Heart left ventricle (tissue), 16 donors: ENCODE measurements at regions not wholly inside any gene's neighbourhood (a gene's known extent, or its start where the extent isn't known, plus 50 kb on each side); places are given as distances from the start of the nearest gene placed in this dataset.

Source experiments
- ATAC-seq, 4 donors: fragments of 200-7000 bp; cut with Tn5 transposase; one replicate each; pipeline ENCODE4 v1.9.1; 2020 to 2022; ENCODE audit warnings: moderate library complexity in 4 of 4, mild to moderate bottlenecking in 3 of 4, moderate number of reproducible peaks in 1 of 4
- DNase-seq, 5 donors: peaks; one replicate each; pipeline ENCODE4 v3.0.0-alpha.2; 2020
- H3K27ac ChIP-seq, 12 donors: fragments of 200-600 bp; sonication (generic) in 4 of 12; one replicate each; pipeline versions ENCODE4 v1.5.0 to v1.8.0; 2016 to 2022; ENCODE audit warnings: mild to moderate bottlenecking in 2 of 12
- H3K27me3 ChIP-seq, 9 donors: fragments of 200-600 bp; sonication (generic) in 2 of 9; one replicate each; pipeline versions ENCODE4 v1.5.1 to v1.8.0; 2016 to 2022; ENCODE audit warnings: mild to moderate bottlenecking in 3 of 9
- H3K36me3 ChIP-seq, 9 donors: fragments of 200-600 bp; sonication (generic) in 2 of 9; one replicate each; pipeline versions ENCODE4 v1.5.0 to v1.8.0; 2018 to 2022; ENCODE audit warnings: mild to moderate bottlenecking in 2 of 9
- H3K4me1 ChIP-seq, 12 donors: fragments of 200-600 bp; sonication (generic) in 4 of 12; one replicate each; pipeline versions ENCODE4 v1.5.0 to v1.8.0; 2016 to 2022; ENCODE audit warnings: mild to moderate bottlenecking in 3 of 12
- H3K4me3 ChIP-seq, 12 donors: fragments of 200-600 bp; sonication (generic) in 4 of 12; one replicate each; pipeline versions ENCODE4 v1.5.0 to v1.8.0; 2017 to 2022; ENCODE audit warnings: mild to moderate bottlenecking in 9 of 12, moderate library complexity in 4 of 12
- H3K9me3 ChIP-seq, 12 donors: fragments of 200-600 bp; sonication (generic) in 4 of 12; one replicate each; pipeline versions ENCODE4 v1.5.0 to v1.8.0; 2016 to 2022; ENCODE audit warnings: mild to moderate bottlenecking in 1 of 12
- POLR2A ChIP-seq, 2 donors: fragments of 450-650 bp; IDR thresholded peaks; one replicate each; pipeline ENCODE4 v1.6.1; 2017; ENCODE audit warnings: antibody characterized with exemption in 2 of 2, mild to moderate bottlenecking in 2 of 2, moderate library complexity in 2 of 2
- WGBS, 4 donors: extraction: QIAGEN DNeasy Blood & Tissue Kit in 2 of 4; methylation state at CpG; one replicate each; pipeline versions ENCODE4 v1.1.5 to v1.1.7; 2013 to 2018; 5-methylcytosine and 5-hydroxymethylcytosine counted together
- intact Hi-C, 10 donors: fragments of 100-400 bp; cut with DNase I; formaldehyde crosslinking; loops; one replicate each; pipeline versions ENCODE4 v1.11.1 to v1.14.2; 2022
- TF ChIP-seq, protein P1 (sequence below), 12 donors: fragments of 200-600 bp; sonication (generic) in 4 of 12; IDR thresholded peaks; one replicate each; pipeline versions ENCODE4 v1.5.0 to v1.8.0; 2018 to 2022; ENCODE audit warnings: antibody characterized with exemption in 12 of 12, mild to moderate bottlenecking in 5 of 12
- donor health status: ischemic (EF 13 %, LVEDD 7.1; RV severe dilation, severe dysfunction).
- donor health status: healthy with polysubstance abuse.
- donor health status: DM: no; HTN: yes; CAD: no.
- donor health status: DM: no; HTN: no; CAD: no.
- donor health status: ischemic (EF 25% LVEDD 6.9; RV normal size, moderate dysfunction).
- donor health status: ischemic (EF 25% LVEDD 5.7; RV mildly dilated, moderate dysfunction).
- donor health status: healthy.
- donor health status: DM: yes; HTN: yes; CAD: no.
- donor health status: ischemic (EF 35%, LVEDD 5.7; RV mildly dilated, moderate dysfunction).
- donor health status: nonischemic (EF 11% LVEDD 7.7; RV severe dilation, severe dysfunction).
- donor health status: DM: yes; HTN: yes; CAD: no.
- donor health status: PGD.
- donor health status: ischemic (EF 29% LVEDD 5.4; RV normal size, mild dysfunction).
- donor health status: nonischemic (EF 23%, LVEDD 6.1; RV moderate dilation, normal function).

DNA sequence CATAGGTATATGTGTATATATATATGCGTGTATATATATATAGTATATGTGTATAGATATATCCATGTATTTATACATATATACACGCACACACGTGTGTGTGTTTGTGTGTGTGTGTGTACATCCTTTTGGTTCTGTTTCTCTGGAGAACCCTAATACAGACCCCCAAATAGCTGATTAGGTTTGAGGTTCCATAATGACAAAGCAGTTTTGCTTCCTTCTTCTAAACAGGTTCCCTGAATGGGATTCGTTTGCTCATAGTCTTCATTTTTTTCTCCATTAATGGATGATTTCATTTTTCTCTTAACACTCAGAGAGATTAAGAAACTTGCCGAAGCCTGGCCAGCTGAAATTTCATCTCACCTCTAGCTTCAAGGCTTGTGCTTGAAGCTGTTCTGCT lies 234.0 kb upstream of the BCOR start:
- H3K4me1 ChIP-seq: no peaks in the 10 kb centered on the region
- DNase-seq: no peak
- ATAC-seq: no peak
- H3K27me3 ChIP-seq: peaks cover 0 to 10% (median 0%) of the 10 kb centered on the region in 9 donors
- H3K9me3 ChIP-seq: no peaks in the 10 kb centered on the region
- TF ChIP-seq, protein P1, sequence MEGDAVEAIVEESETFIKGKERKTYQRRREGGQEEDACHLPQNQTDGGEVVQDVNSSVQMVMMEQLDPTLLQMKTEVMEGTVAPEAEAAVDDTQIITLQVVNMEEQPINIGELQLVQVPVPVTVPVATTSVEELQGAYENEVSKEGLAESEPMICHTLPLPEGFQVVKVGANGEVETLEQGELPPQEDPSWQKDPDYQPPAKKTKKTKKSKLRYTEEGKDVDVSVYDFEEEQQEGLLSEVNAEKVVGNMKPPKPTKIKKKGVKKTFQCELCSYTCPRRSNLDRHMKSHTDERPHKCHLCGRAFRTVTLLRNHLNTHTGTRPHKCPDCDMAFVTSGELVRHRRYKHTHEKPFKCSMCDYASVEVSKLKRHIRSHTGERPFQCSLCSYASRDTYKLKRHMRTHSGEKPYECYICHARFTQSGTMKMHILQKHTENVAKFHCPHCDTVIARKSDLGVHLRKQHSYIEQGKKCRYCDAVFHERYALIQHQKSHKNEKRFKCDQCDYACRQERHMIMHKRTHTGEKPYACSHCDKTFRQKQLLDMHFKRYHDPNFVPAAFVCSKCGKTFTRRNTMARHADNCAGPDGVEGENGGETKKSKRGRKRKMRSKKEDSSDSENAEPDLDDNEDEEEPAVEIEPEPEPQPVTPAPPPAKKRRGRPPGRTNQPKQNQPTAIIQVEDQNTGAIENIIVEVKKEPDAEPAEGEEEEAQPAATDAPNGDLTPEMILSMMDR (IDR thresholded peaks at IDR 0.05): no peak
- no peak for TF ChIP-seq POLR2A (IDR thresholded peaks at IDR 0.05)
- H3K36me3 ChIP-seq: no peaks in the 10 kb centered on the region
- no peak overlapping the region for H3K4me3 ChIP-seq
- 73 to 80% (median 79%) methylated on average over 5 of the region's 5 CpGs for WGBS, 4 donors
- intact Hi-C loops: no loop called here
- H3K27ac ChIP-seq: no peak overlapping the region

DNA sequence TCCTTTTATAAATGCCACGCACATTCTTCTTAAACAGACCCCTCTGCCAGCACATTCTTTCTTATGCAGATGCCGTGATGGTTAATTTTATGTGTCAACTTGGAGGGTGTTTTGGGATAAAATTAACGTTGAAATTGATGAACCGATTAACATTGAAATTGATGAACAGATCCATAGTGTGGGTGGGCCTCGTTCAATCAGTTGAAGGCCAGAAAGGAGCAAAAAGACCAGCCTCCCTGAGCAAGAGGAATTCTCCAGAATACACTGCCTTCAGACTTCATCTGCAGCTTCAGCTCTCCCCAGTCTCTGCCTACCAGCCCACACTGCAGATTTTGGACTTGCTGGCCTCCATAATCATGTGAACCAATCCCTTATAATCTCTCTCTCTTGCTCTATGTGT lies 233.6 kb upstream of the BCOR start:
- WGBS, 4 donors: 62 to 72% (median 66%) methylated on average over 5 of the region's 5 CpGs
- TF ChIP-seq, protein P1 (IDR thresholded peaks at IDR 0.05): no peak
- no peak for TF ChIP-seq POLR2A (IDR thresholded peaks at IDR 0.05)

DNA sequence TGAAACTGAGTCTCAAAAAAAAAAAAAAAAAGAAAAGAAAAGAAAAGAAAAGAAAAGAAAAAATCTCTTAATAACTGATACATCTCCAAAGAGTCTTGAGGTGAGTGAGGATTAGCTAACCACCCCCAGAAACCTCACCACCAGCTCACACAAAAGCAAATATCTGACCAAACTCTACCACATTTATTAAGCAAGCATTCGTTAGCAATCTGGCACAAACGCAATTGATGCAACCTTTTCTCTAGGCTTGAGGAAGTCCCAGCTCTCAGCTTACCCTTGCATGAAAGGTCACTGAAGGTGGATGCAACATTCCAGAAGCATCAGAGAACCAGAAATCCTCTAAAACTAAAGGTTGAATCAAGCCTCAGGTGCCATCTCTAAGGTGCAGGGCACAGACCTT lies 231.9 kb upstream of the BCOR start:
- H3K36me3 ChIP-seq: no peaks in the 10 kb centered on the region
- ATAC-seq (no peak), DNase-seq (no peak)
- H3K9me3 ChIP-seq: no peaks in the 10 kb centered on the region
- 88 to 90% (median 89%) methylated on average over 2 of the region's 2 CpGs for WGBS, 4 donors
- no peak overlapping the region for H3K4me3 ChIP-seq
- H3K27ac ChIP-seq: no peak overlapping the region
- peaks cover 0 to 10% (median 0%) of the 10 kb centered on the region in 9 donors for H3K27me3 ChIP-seq
- intact Hi-C loops: no loop called here
- H3K4me1 ChIP-seq: no peaks in the 10 kb centered on the region
- TF ChIP-seq, protein P1 (IDR thresholded peaks at IDR 0.05): no peak
- TF ChIP-seq POLR2A (IDR thresholded peaks at IDR 0.05): no peak

More for the DNA sequence above, 233.6 kb upstream of the BCOR start:
- H3K36me3 ChIP-seq: no peaks in the 10 kb centered on the region
- DNase-seq (no peak), ATAC-seq (no peak)
- H3K27ac ChIP-seq: no peak overlapping the region
- H3K4me1 ChIP-seq: no peaks in the 10 kb centered on the region
- intact Hi-C loops: no loop called here
- H3K27me3 ChIP-seq: peaks cover 0 to 10% (median 0%) of the 10 kb centered on the region in 9 donors
- no peaks in the 10 kb centered on the region for H3K9me3 ChIP-seq
- no peak overlapping the region for H3K4me3 ChIP-seq

DNA sequence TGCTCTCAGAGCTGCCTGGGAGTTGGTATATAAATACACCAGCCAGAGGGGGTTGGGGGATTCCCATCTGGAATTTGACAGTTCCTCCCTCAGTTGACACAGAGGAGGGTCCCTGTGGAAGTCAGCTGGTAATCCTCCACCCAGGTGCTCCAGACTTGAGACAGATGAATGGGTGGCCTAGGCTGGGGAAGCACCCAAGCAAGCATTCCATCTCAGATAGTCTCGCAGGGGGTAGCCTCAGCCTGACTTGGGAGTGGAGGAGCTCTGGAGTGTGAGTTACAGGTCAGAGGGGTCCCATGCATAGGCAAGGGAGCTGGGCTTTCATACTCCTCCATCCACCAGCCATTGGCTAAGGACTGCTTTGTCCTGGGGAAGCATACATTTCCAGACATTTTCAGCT lies 229.3 kb upstream of the BCOR start:
- Histone ChIP-seq H3K27me3 (peaks cover 0 to 3% (median 0%) of the 10 kb centered on the region in 9 donors), H3K4me1 (no peaks in the 10 kb centered on the region), H3K9me3 (peaks cover 0 to 2% (median 0%) of the 10 kb centered on the region in 12 donors), H3K4me3 (no peak overlapping the region), H3K36me3 (no peaks in the 10 kb centered on the region), H3K27ac (no peak overlapping the region)
- DNase-seq (no peak), ATAC-seq (no peak)
- 55 to 94% (median 79%) methylated on average over 1 of the region's 1 CpG for WGBS, 4 donors
- intact Hi-C loops: no loop called here
- TF ChIP-seq, protein P1 (IDR thresholded peaks at IDR 0.05): no peak
- no peak for TF ChIP-seq POLR2A (IDR thresholded peaks at IDR 0.05)
